Hematopoietic multipotent progenitor cell treated with erythropoietin and hydrocortisone succinate and interleukin-3 and kit ligand, for 4 days (in vitro differentiated cells): ENCODE measurements at regions not wholly inside any gene's neighbourhood (a gene's known extent, or its start where the extent isn't known, plus 50 kb on each side); places are given as distances from the start of the nearest gene placed in this dataset.
A peak's percentile ranks its signal among the peaks of the same experiment; 100 is the strongest.

Experiments
- DNase-seq: peaks from one replicate; pipeline ENCODE4 v3.0.0-alpha.2; 2015

DNA sequence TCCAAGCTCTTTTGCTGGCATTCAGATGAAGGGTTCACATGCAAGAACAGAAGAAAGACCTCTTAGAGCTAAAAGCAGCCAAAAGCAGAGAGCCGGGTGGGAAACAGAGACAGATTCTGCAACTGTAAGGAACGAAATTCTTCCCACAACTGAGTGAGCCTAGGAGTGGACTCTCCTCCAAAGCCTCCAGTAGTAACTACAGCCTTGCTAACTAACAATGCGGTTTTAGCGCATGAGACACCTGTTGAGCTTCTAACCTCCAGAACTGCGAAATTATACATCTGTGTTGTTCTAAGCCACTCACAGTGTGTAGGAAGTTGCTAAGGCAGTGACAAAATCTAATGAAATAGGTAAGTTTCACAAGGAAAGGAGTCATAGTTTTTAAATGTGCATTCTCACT lies 98.1 kb upstream of the SLITRK1 start:
- no peak for DNase-seq

DNA sequence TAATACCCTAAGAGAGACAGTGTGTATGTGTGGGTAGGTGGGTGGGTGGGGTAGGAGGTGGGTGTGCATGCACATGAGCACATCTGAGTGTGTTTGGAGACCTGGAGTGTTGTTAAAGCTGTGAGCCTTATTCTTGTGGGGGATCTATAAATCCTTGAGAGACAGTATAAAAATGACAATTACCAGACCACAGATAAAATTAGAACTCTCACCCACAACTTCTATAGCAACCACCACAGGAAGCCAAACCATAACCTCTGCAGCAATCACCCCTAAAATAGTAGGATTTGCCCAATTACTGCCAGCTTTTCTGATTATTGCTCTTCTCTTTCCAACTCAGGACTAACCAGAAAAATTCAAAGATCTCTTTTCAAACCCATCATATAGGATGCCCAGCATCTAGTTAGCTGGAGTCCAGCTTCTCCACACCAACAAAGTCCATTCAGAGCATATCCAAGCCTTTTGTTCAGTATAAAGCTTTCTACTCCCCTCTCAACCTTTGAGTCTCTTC lies 93.4 kb upstream of the SLITRK1 start:
- DNase-seq, result peak; percentile 10

DNA sequence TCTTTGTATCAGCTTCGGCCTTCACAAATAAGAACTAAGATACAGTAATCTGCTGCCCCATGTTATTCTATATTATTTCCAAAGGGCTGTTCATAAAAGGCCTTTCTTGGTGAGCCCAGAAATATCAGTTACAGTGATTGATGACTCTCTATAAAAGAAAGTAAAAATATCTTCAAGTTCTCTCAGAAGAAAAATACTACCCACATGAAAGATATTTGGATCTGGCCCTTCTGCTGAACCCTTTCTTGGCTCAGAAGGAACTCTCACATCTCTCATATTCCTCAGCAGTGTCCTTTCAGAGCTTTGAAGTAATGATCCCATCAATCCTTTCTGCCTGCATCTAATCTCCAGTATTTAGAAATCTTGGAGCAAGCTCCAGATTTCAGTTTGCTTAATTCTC lies 76.3 kb upstream of the SLITRK1 start:
- DNase-seq, result no peak

DNA sequence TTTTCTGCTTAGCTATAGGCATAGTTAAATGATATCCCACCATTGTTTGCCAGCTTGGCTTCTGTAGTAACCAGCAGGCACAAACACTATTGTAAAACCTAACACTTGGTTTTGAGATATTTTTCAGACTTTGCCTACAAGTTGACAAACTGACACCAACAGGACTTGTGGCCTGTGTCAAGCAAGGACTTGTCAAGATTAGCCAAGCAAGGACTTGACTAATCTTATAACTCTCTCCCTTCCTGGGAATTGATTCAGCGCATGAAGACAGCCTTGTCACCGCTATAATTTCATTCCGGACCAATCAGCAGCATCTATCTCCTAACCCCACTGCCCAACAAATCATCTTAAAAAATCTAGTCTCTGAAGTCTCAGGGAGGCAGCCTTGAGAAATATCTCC lies 72.7 kb upstream of the SLITRK1 start:
- no peak for DNase-seq

DNA sequence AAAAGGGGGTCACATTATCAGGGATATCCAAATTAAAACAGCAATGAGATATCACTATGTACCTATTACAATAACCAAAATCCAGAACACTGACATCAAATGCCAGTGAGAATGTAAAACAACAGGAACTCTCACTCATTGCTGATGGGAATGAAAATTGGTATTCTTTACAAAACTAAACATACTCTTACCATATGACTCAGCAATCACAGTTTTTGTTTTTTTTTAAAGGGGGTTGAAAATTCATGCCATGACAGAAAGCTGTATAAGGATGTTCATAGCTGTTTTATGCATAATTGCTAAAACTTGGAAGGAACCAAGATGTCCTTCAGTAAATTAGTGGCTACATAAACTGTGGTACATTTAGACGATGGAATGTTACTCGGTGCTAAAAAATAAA lies 71.6 kb upstream of the SLITRK1 start:
- no peak for DNase-seq

DNA sequence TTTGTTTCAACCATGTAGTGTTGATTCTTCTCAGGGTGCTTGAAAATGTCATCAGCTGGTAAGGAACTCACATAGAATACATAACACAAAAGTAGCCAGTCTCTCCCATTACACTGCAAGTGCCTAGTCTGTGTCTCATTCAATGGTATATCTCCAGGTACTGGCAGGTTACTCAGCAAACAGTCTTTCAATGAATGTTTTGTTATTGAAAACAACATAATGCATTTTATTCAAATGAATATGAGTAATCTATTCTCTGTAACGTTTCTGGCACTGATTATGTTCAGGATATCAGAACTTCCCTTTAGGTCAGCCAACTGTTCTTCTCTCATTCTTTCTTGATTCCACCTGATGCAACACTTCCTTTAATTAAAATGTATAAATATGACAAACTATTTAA lies 68.0 kb upstream of the SLITRK1 start:
- no peak for DNase-seq

DNA sequence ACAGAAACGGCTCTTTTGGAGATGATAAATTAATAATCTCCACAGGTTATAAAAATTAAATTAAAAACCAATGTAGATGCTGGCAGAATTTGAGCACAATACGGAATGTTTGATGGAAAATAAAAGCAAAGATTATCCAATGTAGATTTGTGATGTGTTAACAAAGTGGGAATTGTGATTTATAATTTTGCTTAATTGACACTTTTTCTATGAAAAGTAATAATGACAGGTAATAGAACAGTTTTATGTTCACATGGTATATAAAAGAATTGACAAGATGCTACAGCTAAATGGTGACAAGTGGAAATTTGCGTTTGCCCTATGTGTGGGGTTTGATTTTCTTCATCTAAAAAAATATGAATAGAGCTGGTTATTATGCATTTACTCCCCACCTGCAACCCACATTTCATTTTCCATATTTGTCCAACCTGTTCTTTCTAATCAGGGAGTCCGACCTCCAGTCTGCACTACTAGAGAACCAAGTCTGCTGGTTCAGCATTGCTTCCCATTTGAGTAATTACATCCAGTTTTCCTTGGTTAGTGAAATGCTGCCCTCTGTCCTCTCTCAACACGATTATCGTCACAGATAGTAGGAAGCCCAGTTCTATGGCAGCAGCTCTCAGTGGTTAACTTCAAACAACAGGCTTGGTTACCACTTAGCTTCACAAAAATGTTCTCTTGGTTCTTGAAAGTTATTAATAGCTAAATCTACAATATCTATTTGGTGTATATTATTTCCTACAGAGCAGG lies 61.4 kb upstream of the SLITRK1 start:
- peak; percentile 4 for DNase-seq

DNA sequence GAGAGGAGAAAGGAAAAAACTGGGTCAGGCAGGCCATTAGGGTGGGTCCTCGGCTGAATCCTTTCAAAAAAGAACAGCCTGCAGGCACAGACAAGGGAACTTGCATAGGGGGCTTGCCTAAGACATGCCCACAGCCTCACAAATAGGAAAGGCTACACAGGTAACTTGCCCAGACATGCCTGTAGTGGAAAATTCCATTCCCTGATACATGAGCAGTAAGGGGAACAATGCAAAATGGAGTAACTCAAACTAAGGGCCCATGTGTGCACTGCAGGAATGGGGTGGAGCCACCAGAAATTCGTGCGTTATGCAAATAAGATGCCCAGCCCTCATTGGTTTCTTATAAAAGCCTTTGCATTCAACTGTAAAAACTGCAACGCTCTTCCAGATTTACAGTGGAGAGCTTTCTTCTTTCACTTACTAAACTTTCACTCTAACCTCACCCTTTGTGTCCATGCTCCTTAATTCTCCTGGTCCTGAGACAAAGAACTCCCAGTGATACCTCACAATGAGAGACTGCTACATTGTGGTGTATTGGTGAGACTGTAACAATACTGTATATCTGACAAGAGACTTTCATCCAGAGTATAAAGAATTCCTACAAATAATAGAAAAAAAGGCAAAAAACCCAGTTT lies 59.5 kb upstream of the SLITRK1 start:
- DNase-seq, result no peak

DNA sequence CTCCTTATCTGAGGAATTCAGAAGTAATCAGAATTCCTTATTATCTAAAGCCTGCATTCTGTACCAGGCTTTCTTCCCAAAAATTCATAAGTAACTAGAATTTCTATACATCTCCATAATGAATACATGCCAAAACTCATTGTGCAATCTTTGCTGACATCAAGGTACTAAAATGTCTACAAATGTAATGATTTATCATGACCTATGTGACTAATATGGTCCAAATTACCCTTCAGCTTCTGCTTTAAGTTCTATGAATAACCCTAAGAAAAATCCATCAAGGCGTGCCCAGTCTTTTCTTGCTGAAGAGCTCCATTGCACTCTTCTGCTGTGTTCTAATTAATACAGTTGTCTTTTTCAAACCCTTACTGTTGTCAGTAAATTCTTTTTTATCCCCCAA lies 58.5 kb upstream of the SLITRK1 start:
- no peak for DNase-seq

DNA sequence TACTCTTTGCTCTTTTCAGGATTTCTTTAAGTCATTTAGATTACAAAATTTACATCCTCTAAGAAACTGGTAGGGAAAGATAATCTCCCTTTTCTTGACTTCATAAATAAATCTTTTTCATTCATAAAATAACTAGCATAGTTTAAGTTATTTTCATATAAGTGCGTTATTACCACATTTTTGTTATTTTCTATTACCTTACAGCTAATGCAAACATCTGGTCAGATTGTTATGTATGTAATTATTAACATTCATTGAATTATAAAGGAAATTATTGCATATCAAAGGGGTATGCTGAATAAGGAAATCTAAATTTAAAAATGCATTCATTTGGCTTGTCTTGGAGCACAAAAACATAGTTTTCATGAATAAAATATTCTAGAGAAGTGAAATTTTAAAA lies 55.3 kb upstream of the SLITRK1 start:
- no peak for DNase-seq

DNA sequence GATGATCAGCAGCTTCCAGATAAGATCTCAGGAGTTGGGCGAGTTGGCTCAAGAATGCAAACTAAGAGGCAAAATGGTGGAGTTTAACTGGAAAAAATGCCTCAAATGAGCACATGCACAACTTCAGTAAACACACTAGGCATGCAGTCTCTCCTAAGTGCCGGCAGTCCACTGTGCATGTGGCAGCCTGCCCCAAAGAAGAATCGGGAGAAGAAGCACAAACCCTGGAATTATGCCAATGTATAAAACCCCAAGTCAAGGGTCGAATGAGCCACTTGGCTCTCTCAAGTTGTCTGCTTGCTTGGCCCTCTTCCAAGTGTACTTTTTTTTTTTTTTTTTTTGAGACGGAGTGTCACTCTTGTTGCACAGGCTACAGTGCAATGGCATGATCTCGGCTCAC lies 53.3 kb upstream of the SLITRK1 start:
- no peak for DNase-seq
